A549 (cell line): ENCODE measurements at regions not wholly inside any gene's neighbourhood (a gene's known extent, or its start where the extent isn't known, plus 50 kb on each side); places are given as distances from the start of the nearest gene placed in this dataset.

ENCODE experiments used
- ATAC-seq, 2 experiments: fragments of 200-7000 bp in 1 of 2; fragments of >200 bp in 1 of 2; cut with Nextera tagmentation in 1 of 2; cut with Tn5 transposase in 1 of 2; 3 replicates each; pipeline versions ENCODE4 v1.8.0 to v1.9.1; 2018 to 2020; ENCODE audit warnings: mild to moderate bottlenecking in 1 of 2, moderate library complexity in 1 of 2
- CTCF ChIA-PET: fragments of 300-600 bp; sonication (Branson Sonifier 250); formaldehyde crosslinking; extraction: SDS; loops from one replicate; lab custom pipeline; 2021; ENCODE audit warnings: antibody characterized with exemption, inconsistent platforms; lab: Yijun Ruan, JAX
- POLR2A ChIA-PET: fragments of 350-600 bp; formaldehyde crosslinking; extraction: SDS; loops from one replicate; lab custom pipeline; 2021; ENCODE audit warnings: antibody characterized with exemption, inconsistent platforms; lab: Yijun Ruan, JAX
- DNase-seq, 2 experiments: peaks; one replicate each; pipeline versions ENCODE4 v3.0.0 to v3.0.0-alpha.2; 2011 to 2016; ENCODE audit warnings: low read depth in 1 of 2, low spot score in 1 of 2
- FAIRE-seq: peaks from 2 replicates; lab custom pipeline; 2011; peaks lifted over from hg19 to GRCh38; lab: Jason Lieb, UNC
- H3K27ac ChIP-seq, 2 experiments: fragments of >200 bp; sonication (Bioruptor Twin); formaldehyde crosslinking; 3 replicates each; pipeline ENCODE4 v1.5.1; 2016 to 2017
- H3K4me1 ChIP-seq: fragments of >200 bp; sonication (Bioruptor Twin); formaldehyde crosslinking; 3 replicates; pipeline ENCODE4 v1.6.1; 2016
- H3K4me2 ChIP-seq: fragments of >200 bp; sonication (Bioruptor Twin); formaldehyde crosslinking; 3 replicates; pipeline ENCODE4 v1.6.1; 2016
- H3K4me3 ChIP-seq: fragments of >200 bp; sonication (Bioruptor Twin); formaldehyde crosslinking; 3 replicates; pipeline ENCODE4 v1.5.1; 2016
- H3K9me3 ChIP-seq: fragments of >200 bp; sonication (Bioruptor Twin); formaldehyde crosslinking; 3 replicates; pipeline ENCODE4 v1.6.1; 2016
- ATOH8 ChIP-seq: fragments of 250-450 bp; sonication (Bioruptor Pico); IDR thresholded peaks from 2 replicates; pipeline ENCODE4 v1.5.0; 2020; ENCODE audit warnings: low read depth, mild to moderate bottlenecking, moderate library complexity
- BCL3 ChIP-seq: fragments of >200 bp; sonication (Bioruptor Twin); formaldehyde crosslinking; IDR thresholded peaks from 3 replicates; pipeline ENCODE4 v1.6.1; 2016
- BHLHE40 ChIP-seq: IDR thresholded peaks from 2 replicates; pipeline ENCODE4 v1.6.1; 2012; ENCODE audit warnings: low read depth, low read length, inconsistent platforms
- CBX2 ChIP-seq: fragments of 200-600 bp; sonication (generic); IDR thresholded peaks from 2 replicates; pipeline ENCODE4 v1.6.1; 2016; ENCODE audit warnings: low read depth, mild to moderate bottlenecking, borderline replicate concordance
- CEBPB ChIP-seq, 2 experiments: fragments of >200 bp in 1 of 2; sonication (Bioruptor Twin) in 1 of 2; formaldehyde crosslinking in 1 of 2; IDR thresholded peaks; 2 replicates each; pipeline ENCODE4 v1.6.1; 2012 to 2016
- EHF ChIP-seq: fragments of 250-450 bp; sonication (Bioruptor Pico); IDR thresholded peaks from 2 replicates; pipeline ENCODE4 v1.5.0; 2020; ENCODE audit warnings: mild to moderate bottlenecking
- HDAC2 ChIP-seq: fragments of 200-600 bp; sonication (generic); IDR thresholded peaks from 2 replicates; pipeline ENCODE4 v1.6.1; 2016
- HES2 ChIP-seq: fragments of >200 bp; sonication (Bioruptor Twin); formaldehyde crosslinking; IDR thresholded peaks from 2 replicates; pipeline ENCODE4 v1.6.1; 2016
- HEYL ChIP-seq: fragments of 250-450 bp; sonication (Bioruptor Pico); IDR thresholded peaks from 2 replicates; pipeline ENCODE4 v1.8.0; 2021; ENCODE audit warnings: mild to moderate bottlenecking, moderate library complexity
- KDM1A ChIP-seq: fragments of 200-600 bp; sonication (generic); IDR thresholded peaks from 2 replicates; pipeline ENCODE4 v1.6.1; 2016; ENCODE audit warnings: low read depth, mild to moderate bottlenecking
- KDM5A ChIP-seq: fragments of 200-600 bp; sonication (generic); IDR thresholded peaks from 2 replicates; pipeline ENCODE4 v1.6.1; 2016; ENCODE audit warnings: antibody characterized with exemption, mild to moderate bottlenecking
- MAFK ChIP-seq: fragments of 450-650 bp; IDR thresholded peaks from 2 replicates; pipeline ENCODE4 v1.6.1; 2014; ENCODE audit not compliant: partially characterized antibody
- MAX ChIP-seq: IDR thresholded peaks from 2 replicates; pipeline ENCODE4 v1.6.1; 2012
- MYC ChIP-seq: IDR thresholded peaks from 2 replicates; pipeline ENCODE4 v1.6.1; 2012; ENCODE audit warnings: mild to moderate bottlenecking, inconsistent platforms, low read length, improper control_type of control experiment, borderline replicate concordance
- NPAS2 ChIP-seq: fragments of 250-450 bp; sonication (Bioruptor Pico); IDR thresholded peaks from 2 replicates; pipeline ENCODE4 v1.8.0; 2022; ENCODE audit warnings: mild to moderate bottlenecking, moderate library complexity, borderline replicate concordance
- NR3C1 ChIP-seq: fragments of >200 bp; sonication (Bioruptor Twin); formaldehyde crosslinking; IDR thresholded peaks from 3 replicates; pipeline ENCODE4 v1.6.1; 2017
- PBX3 ChIP-seq: IDR thresholded peaks from 2 replicates; pipeline ENCODE4 v1.6.1; 2012
- POLR2AphosphoS2 ChIP-seq: conservative IDR thresholded peaks from 2 replicates; pipeline ENCODE4 v1.6.1; 2012; ENCODE audit warnings: low read length, improper control_type of control experiment, inconsistent platforms
- RAD21 ChIP-seq, 2 experiments: fragments of >200 bp in 1 of 2; sonication (Bioruptor Twin) in 1 of 2; formaldehyde crosslinking in 1 of 2; IDR thresholded peaks in 1 of 2; conservative IDR thresholded peaks in 1 of 2; 2 replicates in 1 of 2; 3 replicates in 1 of 2; pipeline ENCODE4 v1.6.1; 2012 to 2018; ENCODE audit warnings: inconsistent platforms in 1 of 2
- RARB ChIP-seq: fragments of 250-450 bp; sonication (Bioruptor Pico); IDR thresholded peaks from 2 replicates; pipeline ENCODE4 v1.8.0; 2021; ENCODE audit warnings: mild to moderate bottlenecking, moderate library complexity
- TFCP2L1 ChIP-seq: fragments of 250-450 bp; sonication (Bioruptor Pico); IDR thresholded peaks from 2 replicates; pipeline ENCODE4 v1.5.0; 2021; ENCODE audit warnings: mild to moderate bottlenecking
- WGBS: methylation state at CpG from one replicate; pipeline ENCODE4 v1.1.6; 2017; ENCODE audit errors: missing lambda C conversion rate; 5-methylcytosine and 5-hydroxymethylcytosine counted together

- WGBS: 28% methylated on average over 1 of the region's 1 CpG
- Histone ChIP-seq H3K4me2 (no peak overlapping the region), H3K27ac (no peak overlapping the region), H3K4me1 (no peaks in the 10 kb centered on the region), H3K9me3 (peaks cover 24% of the 10 kb centered on the region), H3K4me3 (no peak overlapping the region)
- ChIA-PET POLR2A (no interaction called here), CTCF (interaction anchor here (1.5 kb wide), 1 partner anchor 10 kb away, joined by 5 read pairs; no protein-coding TSS in a partner anchor)
- ATAC-seq: no peak
- no peak for DNase-seq
- FAIRE-seq: no peak
- TF ChIP-seq MAX (no peak), BHLHE40 (no peak), PBX3 (no peak), BCL3 (no peak), CBX2 (no peak), MAFK (no peak), KDM5A (no peak), NPAS2 (no peak), POLR2AphosphoS2 (no peak), EHF (CRISPR knock-in tag) (no peak), CEBPB (IDR thresholded peaks at IDR 0.05) (no peak), HEYL (CRISPR knock-in tag) (no peak), HES2 (no peak), HDAC2 (no peak), MYC (no peak), RARB (CRISPR knock-in tag) (no peak), RAD21 (conservative IDR thresholded peaks at IDR 0.05 in 1 of 2, IDR thresholded peaks at IDR 0.05 in 1 of 2) (no peak), ATOH8 (CRISPR knock-in tag) (no peak), KDM1A (no peak), NR3C1 (no peak)
These were observed 64.8 kb upstream of the KSR1 start for GRCh38 chr17:27391427-27391826.

- Histone ChIP-seq H3K4me3 (no peak overlapping the region), H3K27ac (no peak overlapping the region), H3K9me3 (peaks cover 24% of the 10 kb centered on the region), H3K4me2 (no peak overlapping the region), H3K4me1 (no peaks in the 10 kb centered on the region)
- TF ChIP-seq TFCP2L1: no peak
- WGBS: 23% methylated on average over 1 of the region's 1 CpG
- FAIRE-seq (no peak), DNase-seq (no peak), ATAC-seq (no peak)
- ChIA-PET CTCF (interaction anchor here (1.0 to 4.0 kb wide), 4 partner anchors 9 to 204 kb away, joined by 3 to 17 read pairs (median 4); partner anchors contain the start of gene KSR1), POLR2A (no interaction called here)
These were observed 60.2 kb upstream of the KSR1 start for GRCh38 chr17:27396045-27396444.

- POLR2A ChIA-PET: no interaction called here
- no peak overlapping the region for H3K4me3 ChIP-seq
These were observed 59.3 kb upstream of the KSR1 start for GRCh38 chr17:27396941-27397340.

More at GRCh38 chr17:27396941-27397340, 59.3 kb upstream of the KSR1 start:
- DNase-seq (no peak), ATAC-seq (no peak), FAIRE-seq (no peak)
- no peak overlapping the region for H3K4me2 ChIP-seq
- peaks cover 24% of the 10 kb centered on the region for H3K9me3 ChIP-seq
- 0% methylated on average over 1 of the region's 1 CpG for WGBS
- H3K27ac ChIP-seq: no peak overlapping the region
- H3K4me1 ChIP-seq: no peaks in the 10 kb centered on the region
- TF ChIP-seq MAFK (peak; percentile 22), CBX2 (no peak)
- CTCF ChIA-PET: interaction anchor here (0.9 to 4.0 kb wide), 4 partner anchors 15 to 205 kb away, joined by 3 to 17 read pairs (median 4); no protein-coding TSS in a partner anchor
